ENCODE measurements at regions not wholly inside any gene's neighbourhood (a gene's known extent, or its start where the extent isn't known, plus 50 kb on each side); places are given as distances from the start of the nearest gene placed in this dataset.
"Not testable (repeated sequence)": the region's sequence is repeated elsewhere in the genome, so short reads cannot be mapped to it uniquely, and the experiment has no call there.

- DNase-seq = no peak
These were observed 56.2 kb upstream of the TNPO1 start for GRCh38 chr5:72760259-72760658.

- DNase-seq = no peak
These were observed 63.6 kb upstream of the TNPO1 start for GRCh38 chr5:72752909-72753308.

GRCh38 chr5:72749362-72749997 is 67.0 kb upstream of the TNPO1 start:
- no peak for DNase-seq

- DNase-seq = no peak
These were observed 68.6 kb upstream of the TNPO1 start for GRCh38 chr5:72747826-72748225.

GRCh38 chr5:72746736-72747135 is 69.7 kb upstream of the TNPO1 start:
- DNase-seq = no peak

GRCh38 chr5:72744136-72744535 is 72.3 kb upstream of the TNPO1 start:
- no peak for DNase-seq

- no peak for DNase-seq
These were observed 74.7 kb upstream of the TNPO1 start for GRCh38 chr5:72741805-72742204.

- DNase-seq = no peak
These were observed 82.7 kb upstream of the TNPO1 start for GRCh38 chr5:72733810-72734209.

- no peak for DNase-seq
These were observed 92.9 kb upstream of the TNPO1 start for GRCh38 chr5:72723581-72723980.

GRCh38 chr5:72722792-72723452 is 93.5 kb upstream of the TNPO1 start:
- no peak for DNase-seq

GRCh38 chr5:72721844-72722243 is 94.6 kb upstream of the TNPO1 start:
- DNase-seq = no peak

GRCh38 chr5:72720205-72720604 is 96.3 kb upstream of the TNPO1 start:
- DNase-seq = no peak

- no peak for DNase-seq
These were observed 105.1 kb upstream of the TNPO1 start for GRCh38 chr5:72711351-72711750.

- no peak for DNase-seq
These were observed 107.1 kb upstream of the TNPO1 start for GRCh38 chr5:72709341-72709740.

- DNase-seq = no peak
These were observed 111.3 kb upstream of the TNPO1 start for GRCh38 chr5:72705178-72705577.

GRCh38 chr5:72703876-72704275 is 112.6 kb upstream of the TNPO1 start:
- DNase-seq = no peak

GRCh38 chr5:72702881-72703434 is 113.5 kb upstream of the TNPO1 start:
- DNase-seq = no peak

- DNase-seq = not testable (repeated sequence)
These were observed 114.4 kb upstream of the TNPO1 start for GRCh38 chr5:72702105-72702504.

GRCh38 chr5:72698481-72698880 is 118.0 kb upstream of the TNPO1 start:
- no peak for DNase-seq

- DNase-seq = no peak
These were observed 118.8 kb upstream of the TNPO1 start for GRCh38 chr5:72697622-72698021.

GRCh38 chr5:72695659-72696058 is 120.8 kb upstream of the TNPO1 start:
- no peak for DNase-seq

GRCh38 chr5:72694856-72695255 is 121.6 kb upstream of the TNPO1 start:
- DNase-seq = no peak

GRCh38 chr5:72693546-72694205 is 122.8 kb upstream of the TNPO1 start:
- DNase-seq = no peak

Measured in NCI-H2081 (cell line).